ENCODE measurements at regions not wholly inside any gene's neighbourhood (a gene's known extent, or its start where the extent isn't known, plus 50 kb on each side); places are given as distances from the start of the nearest gene placed in this dataset.

DNA sequence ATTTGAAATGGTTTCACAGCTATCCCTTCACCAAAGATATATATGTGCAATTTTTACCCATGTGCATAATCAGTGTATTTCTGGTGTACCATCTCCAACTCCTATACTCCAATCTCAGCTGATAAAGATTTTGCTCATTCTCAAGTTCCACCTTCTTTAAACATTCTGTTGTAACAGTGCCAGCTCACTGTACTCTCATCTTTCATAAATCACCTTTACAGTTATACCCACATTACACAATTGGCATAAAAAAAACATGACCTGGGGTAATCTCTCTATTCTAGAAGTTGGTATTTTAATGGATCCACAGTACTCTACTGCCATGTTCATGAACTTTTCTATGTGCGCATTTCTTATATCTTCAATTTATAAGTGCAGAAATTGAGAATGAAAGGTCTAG, 339.9 kb upstream of the DPH6 start:
- TF ChIP-seq, protein P1, sequence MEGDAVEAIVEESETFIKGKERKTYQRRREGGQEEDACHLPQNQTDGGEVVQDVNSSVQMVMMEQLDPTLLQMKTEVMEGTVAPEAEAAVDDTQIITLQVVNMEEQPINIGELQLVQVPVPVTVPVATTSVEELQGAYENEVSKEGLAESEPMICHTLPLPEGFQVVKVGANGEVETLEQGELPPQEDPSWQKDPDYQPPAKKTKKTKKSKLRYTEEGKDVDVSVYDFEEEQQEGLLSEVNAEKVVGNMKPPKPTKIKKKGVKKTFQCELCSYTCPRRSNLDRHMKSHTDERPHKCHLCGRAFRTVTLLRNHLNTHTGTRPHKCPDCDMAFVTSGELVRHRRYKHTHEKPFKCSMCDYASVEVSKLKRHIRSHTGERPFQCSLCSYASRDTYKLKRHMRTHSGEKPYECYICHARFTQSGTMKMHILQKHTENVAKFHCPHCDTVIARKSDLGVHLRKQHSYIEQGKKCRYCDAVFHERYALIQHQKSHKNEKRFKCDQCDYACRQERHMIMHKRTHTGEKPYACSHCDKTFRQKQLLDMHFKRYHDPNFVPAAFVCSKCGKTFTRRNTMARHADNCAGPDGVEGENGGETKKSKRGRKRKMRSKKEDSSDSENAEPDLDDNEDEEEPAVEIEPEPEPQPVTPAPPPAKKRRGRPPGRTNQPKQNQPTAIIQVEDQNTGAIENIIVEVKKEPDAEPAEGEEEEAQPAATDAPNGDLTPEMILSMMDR (IDR thresholded peaks at IDR 0.05; ENCODE audit: low read depth, low read length): no peak
- no peak for DNase-seq (ENCODE audit: extremely low read depth, low read depth)

- no peak for DNase-seq (ENCODE audit: extremely low read depth, low read depth)
- TF ChIP-seq, protein P1 (IDR thresholded peaks at IDR 0.05; ENCODE audit: low read depth, low read length): no peak
These were observed 340.8 kb upstream of the DPH6 start for GRCh38 chr15:35886765-35887164.

DNA sequence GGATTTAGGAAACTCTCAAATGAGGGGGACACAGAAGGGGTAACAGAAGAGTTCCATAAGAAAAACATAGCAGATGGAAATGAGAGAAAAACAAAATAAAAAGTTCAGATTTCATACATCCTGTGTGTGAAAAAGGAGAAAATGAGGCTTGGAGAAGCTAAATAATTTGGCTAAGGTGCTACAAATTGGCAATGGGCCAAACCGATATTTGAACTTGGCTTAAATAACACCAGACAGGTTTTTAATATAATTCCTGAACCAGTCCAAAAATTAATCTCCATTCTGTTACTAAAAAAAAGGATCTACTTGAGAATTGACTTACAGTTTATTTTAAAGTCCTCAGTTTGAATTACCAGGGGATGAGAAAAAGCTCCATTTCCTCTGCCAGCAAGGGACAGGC, 342.9 kb upstream of the DPH6 start:
- no peak for DNase-seq (ENCODE audit: extremely low read depth, low read depth)
- TF ChIP-seq, protein P1 (IDR thresholded peaks at IDR 0.05; ENCODE audit: low read depth, low read length): no peak

DNA sequence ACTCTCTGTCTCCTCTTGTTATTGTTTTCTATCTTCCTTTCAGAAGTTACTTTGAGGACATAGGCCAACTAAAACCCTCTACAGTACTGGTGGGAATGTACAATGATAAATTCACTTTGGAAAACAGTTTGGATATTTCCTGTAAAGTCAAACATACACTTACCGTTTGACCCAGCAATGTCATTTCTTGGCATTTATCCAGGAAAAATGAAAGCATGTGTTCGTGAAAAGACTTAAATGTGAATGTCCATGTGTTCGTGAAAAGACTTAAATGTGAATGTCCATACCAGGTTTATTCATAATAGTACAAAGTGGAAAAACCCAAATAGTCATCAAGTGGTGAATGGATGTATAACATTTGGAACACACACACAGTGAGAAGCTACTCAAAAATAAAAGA, 361.5 kb upstream of the DPH6 start:
- DNase-seq (ENCODE audit: extremely low read depth, low read depth): no peak
- TF ChIP-seq, protein P1 (IDR thresholded peaks at IDR 0.05; ENCODE audit: low read depth, low read length): no peak

DNA sequence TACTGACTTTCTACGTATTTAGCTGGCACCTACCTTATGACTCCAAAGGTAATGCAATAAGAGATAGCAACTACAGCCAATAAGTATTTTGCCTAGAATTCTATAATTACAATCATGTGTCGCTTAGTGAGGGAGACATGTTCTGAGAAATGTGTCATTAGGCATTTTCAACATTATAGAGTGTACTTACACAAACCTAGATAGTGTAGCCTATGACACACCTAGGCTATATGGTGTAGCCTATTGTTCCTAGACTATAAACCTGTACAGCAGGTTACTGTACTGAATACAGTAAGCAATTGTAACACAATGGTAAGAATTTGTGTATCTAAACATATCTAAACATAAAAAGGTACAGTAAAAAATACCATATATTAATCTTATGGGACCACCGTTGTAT, 363.4 kb upstream of the DPH6 start:
- TF ChIP-seq, protein P1 (IDR thresholded peaks at IDR 0.05; ENCODE audit: low read depth, low read length): no peak
- DNase-seq (ENCODE audit: extremely low read depth, low read depth): no peak

GRCh38 chr15:35910227-35910626, 364.3 kb upstream of the DPH6 start:
- no peak for DNase-seq (ENCODE audit: extremely low read depth, low read depth)
- TF ChIP-seq, protein P1 (IDR thresholded peaks at IDR 0.05; ENCODE audit: low read depth, low read length): no peak

DNA sequence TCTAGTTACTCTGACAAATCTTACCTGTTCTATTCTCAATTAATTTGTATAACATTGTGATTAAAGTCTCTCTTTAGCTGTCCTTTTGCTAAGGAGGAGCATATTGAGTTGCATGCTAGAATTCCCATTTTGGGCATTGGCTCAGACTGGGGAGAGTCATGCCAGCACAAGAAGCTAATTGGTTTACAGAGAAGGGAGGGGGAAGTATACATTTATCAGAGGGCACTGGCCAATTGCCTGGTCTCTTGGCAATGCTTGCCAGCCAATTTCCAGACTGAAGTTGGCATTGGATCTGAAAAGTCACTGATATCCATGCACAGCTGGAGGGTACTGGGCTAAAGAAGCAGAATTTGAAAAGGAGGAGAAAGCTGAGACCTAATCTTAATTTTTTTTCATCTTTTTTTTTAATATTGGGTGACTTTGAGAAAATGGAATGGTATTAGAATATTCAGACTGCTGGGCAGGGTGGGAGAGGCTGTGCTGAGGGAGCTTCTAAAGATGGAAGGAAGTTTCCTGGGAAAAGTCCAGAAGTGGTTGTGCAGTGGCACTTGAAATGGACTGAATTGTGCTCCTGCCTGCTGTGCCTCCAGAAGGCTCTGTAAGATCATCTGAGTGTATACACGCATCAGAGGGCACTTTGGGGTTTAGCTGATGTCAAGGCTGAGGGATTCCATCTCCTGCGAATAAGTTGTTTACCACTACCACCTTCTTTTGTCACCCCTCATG, 365.2 kb upstream of the DPH6 start:
- TF ChIP-seq, protein P1 (IDR thresholded peaks at IDR 0.05; ENCODE audit: low read depth, low read length): no peak

More for the DNA sequence above, 365.2 kb upstream of the DPH6 start:
- DNase-seq (ENCODE audit: extremely low read depth, low read depth): no peak
